ENCODE measurements at regions not wholly inside any gene's neighbourhood (a gene's known extent, or its start where the extent isn't known, plus 50 kb on each side); places are given as distances from the start of the nearest gene placed in this dataset.

- peaks cover 0 to 8% (median 0%) of the 10 kb centered on the region in 4 donors for H3K9me3 ChIP-seq
- H3K4me1 ChIP-seq = no peaks in the 10 kb centered on the region
- no peak overlapping the region for H3K27ac ChIP-seq
- H3K36me3 ChIP-seq = no peaks in the 10 kb centered on the region
- TF ChIP-seq EP300 (IDR thresholded peaks at IDR 0.05) = no peak
- no peak for TF ChIP-seq CTCF (IDR thresholded peaks at IDR 0.05)
- TF ChIP-seq POLR2A (IDR thresholded peaks at IDR 0.05) = no peak
- TF ChIP-seq POLR2AphosphoS5 (IDR thresholded peaks at IDR 0.05) = no peak
- H3K4me3 ChIP-seq = no peak overlapping the region
- WGBS, 2 donors = 75 to 81% methylated on average over 1 of the region's 1 CpG
- no peaks in the 10 kb centered on the region for H3K27me3 ChIP-seq
- ATAC-seq (ENCODE audit: low FRiP score in 2 of 2) (no peak), DNase-seq (no peak)
These were observed 669.9 kb downstream of the SLC16A7 start for GRCh38 chr12:60265741-60266140.

GRCh38 chr12:60266381-60266852 lies 670.6 kb downstream of the SLC16A7 start:
- DNase-seq (no peak), ATAC-seq (ENCODE audit: low FRiP score in 2 of 2) (peak in 1 of 2 donors; percentile 59)
- no peak overlapping the region for H3K27ac ChIP-seq
- no peaks in the 10 kb centered on the region for H3K36me3 ChIP-seq
- WGBS, 2 donors = 72 to 82% methylated on average over 4 of the region's 4 CpGs
- no peaks in the 10 kb centered on the region for H3K4me1 ChIP-seq
- peaks cover 0 to 8% (median 0%) of the 10 kb centered on the region in 4 donors for H3K9me3 ChIP-seq
- no peak for TF ChIP-seq POLR2AphosphoS5 (IDR thresholded peaks at IDR 0.05)
- TF ChIP-seq EP300 (IDR thresholded peaks at IDR 0.05) = no peak
- TF ChIP-seq POLR2A (IDR thresholded peaks at IDR 0.05) = no peak
- TF ChIP-seq CTCF (IDR thresholded peaks at IDR 0.05) = no peak
- H3K4me3 ChIP-seq = no peak overlapping the region
- H3K27me3 ChIP-seq = no peaks in the 10 kb centered on the region

- 95 to 96% methylated on average over 11 to 53 of the region's 66 CpGs for WGBS, 2 donors
- ATAC-seq (ENCODE audit: low FRiP score in 2 of 2) = no peak
These were observed 673.9 kb downstream of the SLC16A7 start for GRCh38 chr12:60269611-60270269.

GRCh38 chr12:60271816-60272215 lies 676.0 kb downstream of the SLC16A7 start:
- TF ChIP-seq CTCF (IDR thresholded peaks at IDR 0.05) (no peak), POLR2A (IDR thresholded peaks at IDR 0.05) (no peak), EP300 (IDR thresholded peaks at IDR 0.05) (no peak), POLR2AphosphoS5 (IDR thresholded peaks at IDR 0.05) (no peak)
- no peaks in the 10 kb centered on the region for H3K4me1 ChIP-seq
- no peaks in the 10 kb centered on the region for H3K36me3 ChIP-seq
- no peak overlapping the region for H3K4me3 ChIP-seq
- H3K27me3 ChIP-seq = no peaks in the 10 kb centered on the region
- H3K9me3 ChIP-seq = peaks cover 0 to 8% (median 0%) of the 10 kb centered on the region in 4 donors
- no peak overlapping the region for H3K27ac ChIP-seq
- no peak for ATAC-seq (ENCODE audit: low FRiP score in 2 of 2)
- no peak for DNase-seq
- WGBS, 2 donors = 89 to 93% methylated on average over 9 of the region's 9 CpGs

More at GRCh38 chr12:60269611-60270269, 673.9 kb downstream of the SLC16A7 start:
- no peak overlapping the region for H3K4me3 ChIP-seq
- H3K27ac ChIP-seq = no peak overlapping the region
- H3K27me3 ChIP-seq = no peaks in the 10 kb centered on the region
- H3K9me3 ChIP-seq = peaks cover 0 to 8% (median 0%) of the 10 kb centered on the region in 4 donors
- peak in 1 of 2 donors; percentile 81 for DNase-seq
- no peaks in the 10 kb centered on the region for H3K4me1 ChIP-seq
- H3K36me3 ChIP-seq = no peaks in the 10 kb centered on the region
- TF ChIP-seq CTCF (IDR thresholded peaks at IDR 0.05) (no peak), POLR2AphosphoS5 (IDR thresholded peaks at IDR 0.05) (no peak), EP300 (IDR thresholded peaks at IDR 0.05) (no peak), POLR2A (IDR thresholded peaks at IDR 0.05) (no peak)

- Histone ChIP-seq H3K36me3 (no peaks in the 10 kb centered on the region), H3K4me3 (no peak overlapping the region), H3K27ac (no peak overlapping the region), H3K27me3 (no peaks in the 10 kb centered on the region), H3K4me1 (no peaks in the 10 kb centered on the region), H3K9me3 (peaks cover 0 to 10% (median 0%) of the 10 kb centered on the region in 4 donors)
- WGBS, 2 donors = 44 to 52% methylated on average over 2 of the region's 2 CpGs
- ATAC-seq (ENCODE audit: low FRiP score in 2 of 2) (no peak), DNase-seq (no peak)
- no peak for TF ChIP-seq CTCF (IDR thresholded peaks at IDR 0.05)
- TF ChIP-seq POLR2A (IDR thresholded peaks at IDR 0.05) = no peak
- TF ChIP-seq EP300 (IDR thresholded peaks at IDR 0.05) = no peak
- no peak for TF ChIP-seq POLR2AphosphoS5 (IDR thresholded peaks at IDR 0.05)
These were observed 682.4 kb downstream of the SLC16A7 start for GRCh38 chr12:60278209-60278608.
